Mesothelial cell of epicardium (in vitro differentiated cells): ENCODE measurements at regions not wholly inside any gene's neighbourhood (a gene's known extent, or its start where the extent isn't known, plus 50 kb on each side); places are given as distances from the start of the nearest gene placed in this dataset.

Experiments used
- DNase-seq, 2 experiments: peaks; one replicate each; pipeline ENCODE4 v3.0.0; 2021; ENCODE audit warnings: low spot score in 2 of 2; ENCODE audit not compliant: unreplicated experiment in 2 of 2
- H3K27ac Mint-ChIP-seq: 2 replicates; pipeline ENCODE4 v1.8.0; 2021; ENCODE audit warnings: mixed read lengths
- H3K27me3 Mint-ChIP-seq: 2 replicates; pipeline ENCODE4 v1.8.0; 2021; ENCODE audit warnings: low read depth, mixed read lengths
- H3K36me3 Mint-ChIP-seq: 2 replicates; pipeline ENCODE4 v1.8.0; 2021; ENCODE audit warnings: mixed read lengths
- H3K4me1 Mint-ChIP-seq: 2 replicates; pipeline ENCODE4 v1.8.0; 2021; ENCODE audit warnings: mixed read lengths
- H3K4me3 Mint-ChIP-seq: 2 replicates; pipeline ENCODE4 v1.8.0; 2021; ENCODE audit warnings: mild to moderate bottlenecking, moderate library complexity, mixed read lengths
- H3K9me3 Mint-ChIP-seq: 2 replicates; pipeline ENCODE4 v1.8.0; 2021; ENCODE audit warnings: mixed read lengths
- CTCF ChIP-seq: fragments of 200-600 bp; sonication (generic); IDR thresholded peaks from one replicate; pipeline ENCODE4 v1.5.0; 2021; ENCODE audit warnings: antibody characterized with exemption; ENCODE audit not compliant: unreplicated experiment

GRCh38 chr3:104632947-104633346, 733.8 kb upstream of the ALCAM start:
- no peak for TF ChIP-seq CTCF
- Mint-ChIP-seq H3K36me3 (peaks cover 4% of the 10 kb centered on the region), H3K27me3 (no peaks in the 10 kb centered on the region), H3K4me1 (no peaks in the 10 kb centered on the region), H3K9me3 (peaks cover 30% of the 10 kb centered on the region), H3K4me3 (no peak overlapping the region), H3K27ac (no peak overlapping the region)
- DNase-seq = no peak

- Mint-ChIP-seq H3K27ac (no peak overlapping the region), H3K36me3 (peaks cover 12% of the 10 kb centered on the region), H3K27me3 (no peaks in the 10 kb centered on the region), H3K4me1 (no peaks in the 10 kb centered on the region), H3K4me3 (no peak overlapping the region), H3K9me3 (peaks cover 57% of the 10 kb centered on the region)
- TF ChIP-seq CTCF = no peak
- DNase-seq = no peak
These were observed 730.7 kb upstream of the ALCAM start for GRCh38 chr3:104635872-104636580.

GRCh38 chr3:104642827-104643226, 723.9 kb upstream of the ALCAM start:
- Mint-ChIP-seq H3K36me3 (peaks cover 9% of the 10 kb centered on the region), H3K27ac (no peak overlapping the region), H3K4me3 (no peak overlapping the region), H3K4me1 (peaks cover 2% of the 10 kb centered on the region), H3K9me3 (peaks cover 37% of the 10 kb centered on the region), H3K27me3 (no peaks in the 10 kb centered on the region)
- DNase-seq = no peak
- no peak for TF ChIP-seq CTCF

GRCh38 chr3:104646196-104646595, 720.5 kb upstream of the ALCAM start:
- peaks cover 21% of the 10 kb centered on the region for H3K9me3 Mint-ChIP-seq
- no peak overlapping the region for H3K4me3 Mint-ChIP-seq
- no peak for TF ChIP-seq CTCF
- peaks cover 1% of the 10 kb centered on the region for H3K36me3 Mint-ChIP-seq
- no peaks in the 10 kb centered on the region for H3K27me3 Mint-ChIP-seq
- no peak for DNase-seq
- peaks cover 2% of the 10 kb centered on the region for H3K4me1 Mint-ChIP-seq
- no peak overlapping the region for H3K27ac Mint-ChIP-seq

GRCh38 chr3:104648823-104649222, 717.9 kb upstream of the ALCAM start:
- TF ChIP-seq CTCF = no peak
- Mint-ChIP-seq H3K36me3 (peaks cover 1% of the 10 kb centered on the region), H3K4me1 (no peaks in the 10 kb centered on the region), H3K4me3 (no peak overlapping the region), H3K27me3 (no peaks in the 10 kb centered on the region), H3K9me3 (peaks cover 28% of the 10 kb centered on the region), H3K27ac (no peak overlapping the region)
- DNase-seq = no peak

GRCh38 chr3:104669083-104669482, 697.6 kb upstream of the ALCAM start:
- Mint-ChIP-seq H3K27ac (no peak overlapping the region), H3K9me3 (peaks cover 8% of the 10 kb centered on the region), H3K4me1 (peaks cover 3% of the 10 kb centered on the region), H3K36me3 (no peaks in the 10 kb centered on the region), H3K27me3 (no peaks in the 10 kb centered on the region), H3K4me3 (no peak overlapping the region)
- no peak for TF ChIP-seq CTCF
- DNase-seq = no peak
